ENCODE measurements at regions not wholly inside any gene's neighbourhood (a gene's known extent, or its start where the extent isn't known, plus 50 kb on each side); places are given as distances from the start of the nearest gene placed in this dataset.

- H2BK120ac ChIP-seq (ENCODE audit: low read depth, low read length): no peak overlapping the region
- H3K36me3 ChIP-seq (ENCODE audit: control insufficient read depth in 1 of 2, insufficient read depth in 2 of 2, low read depth in 1 of 2, low read length in 2 of 2): no peaks in the 10 kb centered on the region
- peak overlapping the region; percentile 46 for H3K9ac ChIP-seq (ENCODE audit: low read length)
- peak overlapping the region in 1 of 2 experiments; percentile 21 for H3K4me3 ChIP-seq (ENCODE audit: insufficient read depth in 1 of 2, low read depth in 1 of 2, low read length in 2 of 2)
- no peak overlapping the region for H2BK12ac ChIP-seq (ENCODE audit: low read length in 2 of 2)
- no peak overlapping the region for H3K4me2 ChIP-seq (ENCODE audit: low read length, poor library complexity, severe bottlenecking)
- peaks cover 5% of the 10 kb centered on the region for H3K4me1 ChIP-seq (ENCODE audit: control insufficient read depth, insufficient read depth, low read depth, low read length)
- no peak overlapping the region for H3K23ac ChIP-seq (ENCODE audit: low read length in 2 of 2)
- no peak for DNase-seq
- H4K91ac ChIP-seq (ENCODE audit: low read length): no peak overlapping the region
- no peak overlapping the region for H2AK5ac ChIP-seq (ENCODE audit: low read length, severe bottlenecking)
- H3K18ac ChIP-seq (ENCODE audit: low read depth in 1 of 2, low read length in 2 of 2): no peak overlapping the region
- no peak overlapping the region for H2BK15ac ChIP-seq (ENCODE audit: low read depth, poor library complexity, severe bottlenecking)
- no peak overlapping the region for H2AFZ ChIP-seq (ENCODE audit: low read depth, low read length)
- WGBS: 66% methylated on average over 5 of the region's 5 CpGs
- no peak overlapping the region for H3K4ac ChIP-seq (ENCODE audit: low read depth in 1 of 2, low read length in 2 of 2)
- no peak overlapping the region for H2BK5ac ChIP-seq (ENCODE audit: low read depth, low read length, poor library complexity, severe bottlenecking)
- H3K79me1 ChIP-seq (replicated peaks; ENCODE audit: low read length, poor library complexity, severe bottlenecking): no peaks in the 10 kb centered on the region
- no peak overlapping the region for H4K8ac ChIP-seq (ENCODE audit: low read length)
- no peaks in the 10 kb centered on the region for H3K27me3 ChIP-seq (ENCODE audit: control insufficient read depth in 1 of 2, insufficient read depth in 1 of 2, low read length in 2 of 2)
- no peaks in the 10 kb centered on the region for H3K9me3 ChIP-seq (ENCODE audit: control insufficient read depth, low read length)
- H3K14ac ChIP-seq (ENCODE audit: low read length in 2 of 2): peak overlapping the region in 1 of 2 experiments; percentile 51
- no peak overlapping the region for H3K27ac ChIP-seq (ENCODE audit: low read length, poor library complexity, severe bottlenecking)
Observed at GRCh38 chr13:30026093-30026492, 175.7 kb upstream of the UBL3 start.

GRCh38 chr13:30025351-30025750 is 174.9 kb upstream of the UBL3 start:
- Histone ChIP-seq H3K27ac (ENCODE audit: low read length, poor library complexity, severe bottlenecking) (no peak overlapping the region), H2BK5ac (ENCODE audit: low read depth, low read length, poor library complexity, severe bottlenecking) (no peak overlapping the region), H3K4me1 (ENCODE audit: control insufficient read depth, insufficient read depth, low read depth, low read length) (peaks cover 8% of the 10 kb centered on the region), H2AK5ac (ENCODE audit: low read length, severe bottlenecking) (no peak overlapping the region), H2BK120ac (ENCODE audit: low read depth, low read length) (no peak overlapping the region), H3K4me2 (ENCODE audit: low read length, poor library complexity, severe bottlenecking) (no peak overlapping the region), H2BK15ac (ENCODE audit: low read depth, poor library complexity, severe bottlenecking) (no peak overlapping the region), H3K27me3 (ENCODE audit: control insufficient read depth in 1 of 2, insufficient read depth in 1 of 2, low read length in 2 of 2) (no peaks in the 10 kb centered on the region), H3K23ac (ENCODE audit: low read length in 2 of 2) (no peak overlapping the region), H2BK12ac (ENCODE audit: low read length in 2 of 2) (no peak overlapping the region), H3K9me3 (ENCODE audit: control insufficient read depth, low read length) (no peaks in the 10 kb centered on the region), H3K4ac (ENCODE audit: low read depth in 1 of 2, low read length in 2 of 2) (no peak overlapping the region), H3K4me3 (ENCODE audit: insufficient read depth in 1 of 2, low read depth in 1 of 2, low read length in 2 of 2) (no peak overlapping the region), H3K18ac (ENCODE audit: low read depth in 1 of 2, low read length in 2 of 2) (no peak overlapping the region), H2AFZ (ENCODE audit: low read depth, low read length) (no peak overlapping the region), H3K9ac (ENCODE audit: low read length) (no peak overlapping the region), H3K14ac (ENCODE audit: low read length in 2 of 2) (no peak overlapping the region), H3K36me3 (ENCODE audit: control insufficient read depth in 1 of 2, insufficient read depth in 2 of 2, low read depth in 1 of 2, low read length in 2 of 2) (no peaks in the 10 kb centered on the region), H4K8ac (ENCODE audit: low read length) (no peak overlapping the region), H4K91ac (ENCODE audit: low read length) (no peak overlapping the region), H3K79me1 (replicated peaks; ENCODE audit: low read length, poor library complexity, severe bottlenecking) (no peaks in the 10 kb centered on the region)
- WGBS: no CpG with 5 or more reads among the region's 1 CpG
- no peak for DNase-seq

GRCh38 chr13:30024125-30024865 is 173.9 kb upstream of the UBL3 start:
- no peak overlapping the region for H2BK12ac ChIP-seq (ENCODE audit: low read length in 2 of 2)
- no peak overlapping the region for H2BK120ac ChIP-seq (ENCODE audit: low read depth, low read length)
- no peak overlapping the region for H4K91ac ChIP-seq (ENCODE audit: low read length)
- no peak overlapping the region for H2AK5ac ChIP-seq (ENCODE audit: low read length, severe bottlenecking)
- H3K4me1 ChIP-seq (ENCODE audit: control insufficient read depth, insufficient read depth, low read depth, low read length): peaks cover 8% of the 10 kb centered on the region
- H4K8ac ChIP-seq (ENCODE audit: low read length): no peak overlapping the region
- no peak overlapping the region for H3K4me2 ChIP-seq (ENCODE audit: low read length, poor library complexity, severe bottlenecking)
- no peak overlapping the region for H3K4me3 ChIP-seq (ENCODE audit: insufficient read depth in 1 of 2, low read depth in 1 of 2, low read length in 2 of 2)
- peak overlapping the region; percentile 42 for H3K9ac ChIP-seq (ENCODE audit: low read length)
- no peaks in the 10 kb centered on the region for H3K36me3 ChIP-seq (ENCODE audit: control insufficient read depth in 1 of 2, insufficient read depth in 2 of 2, low read depth in 1 of 2, low read length in 2 of 2)
- no peak overlapping the region for H3K23ac ChIP-seq (ENCODE audit: low read length in 2 of 2)
- 94% methylated on average over 8 of the region's 8 CpGs for WGBS
- H3K4ac ChIP-seq (ENCODE audit: low read depth in 1 of 2, low read length in 2 of 2): no peak overlapping the region
- DNase-seq: no peak
- no peak overlapping the region for H2AFZ ChIP-seq (ENCODE audit: low read depth, low read length)
- no peaks in the 10 kb centered on the region for H3K79me1 ChIP-seq (replicated peaks; ENCODE audit: low read length, poor library complexity, severe bottlenecking)
- H2BK15ac ChIP-seq (ENCODE audit: low read depth, poor library complexity, severe bottlenecking): no peak overlapping the region
- no peak overlapping the region for H3K18ac ChIP-seq (ENCODE audit: low read depth in 1 of 2, low read length in 2 of 2)
- H3K9me3 ChIP-seq (ENCODE audit: control insufficient read depth, low read length): no peaks in the 10 kb centered on the region
- no peaks in the 10 kb centered on the region for H3K27me3 ChIP-seq (ENCODE audit: control insufficient read depth in 1 of 2, insufficient read depth in 1 of 2, low read length in 2 of 2)
- no peak overlapping the region for H3K14ac ChIP-seq (ENCODE audit: low read length in 2 of 2)
- H3K27ac ChIP-seq (ENCODE audit: low read length, poor library complexity, severe bottlenecking): no peak overlapping the region
- no peak overlapping the region for H2BK5ac ChIP-seq (ENCODE audit: low read depth, low read length, poor library complexity, severe bottlenecking)

- Histone ChIP-seq H3K14ac (ENCODE audit: low read length in 2 of 2) (no peak overlapping the region), H3K27me3 (ENCODE audit: control insufficient read depth in 1 of 2, insufficient read depth in 1 of 2, low read length in 2 of 2) (no peaks in the 10 kb centered on the region), H3K4me2 (ENCODE audit: low read length, poor library complexity, severe bottlenecking) (no peak overlapping the region), H2AK5ac (ENCODE audit: low read length, severe bottlenecking) (no peak overlapping the region), H4K91ac (ENCODE audit: low read length) (no peak overlapping the region), H3K9me3 (ENCODE audit: control insufficient read depth, low read length) (no peaks in the 10 kb centered on the region), H3K4me3 (ENCODE audit: insufficient read depth in 1 of 2, low read depth in 1 of 2, low read length in 2 of 2) (no peak overlapping the region), H3K27ac (ENCODE audit: low read length, poor library complexity, severe bottlenecking) (no peak overlapping the region), H3K4me1 (ENCODE audit: control insufficient read depth, insufficient read depth, low read depth, low read length) (peaks cover 8% of the 10 kb centered on the region), H3K18ac (ENCODE audit: low read depth in 1 of 2, low read length in 2 of 2) (no peak overlapping the region), H3K36me3 (ENCODE audit: control insufficient read depth in 1 of 2, insufficient read depth in 2 of 2, low read depth in 1 of 2, low read length in 2 of 2) (no peaks in the 10 kb centered on the region), H2AFZ (ENCODE audit: low read depth, low read length) (no peak overlapping the region), H3K23ac (ENCODE audit: low read length in 2 of 2) (no peak overlapping the region), H3K79me1 (replicated peaks; ENCODE audit: low read length, poor library complexity, severe bottlenecking) (no peaks in the 10 kb centered on the region), H2BK15ac (ENCODE audit: low read depth, poor library complexity, severe bottlenecking) (no peak overlapping the region), H2BK5ac (ENCODE audit: low read depth, low read length, poor library complexity, severe bottlenecking) (no peak overlapping the region), H3K4ac (ENCODE audit: low read depth in 1 of 2, low read length in 2 of 2) (no peak overlapping the region), H2BK120ac (ENCODE audit: low read depth, low read length) (no peak overlapping the region), H3K9ac (ENCODE audit: low read length) (no peak overlapping the region), H2BK12ac (ENCODE audit: low read length in 2 of 2) (no peak overlapping the region), H4K8ac (ENCODE audit: low read length) (no peak overlapping the region)
- no peak for DNase-seq
- WGBS: 91% methylated on average over 8 of the region's 8 CpGs
Observed at GRCh38 chr13:30023196-30023895, 172.9 kb upstream of the UBL3 start.

Data from mesenchymal stem cell (in vitro differentiated cells and primary cell).